NB4 (cell line): ENCODE measurements at regions not wholly inside any gene's neighbourhood (a gene's known extent, or its start where the extent isn't known, plus 50 kb on each side); places are given as distances from the start of the nearest gene placed in this dataset.

Source experiments
- MYC ChIP-seq: IDR thresholded peaks from 2 replicates; pipeline ENCODE4 v1.6.1; 2011; ENCODE audit warnings: low read depth, low read length
- POLR2A ChIP-seq: IDR thresholded peaks from 2 replicates; pipeline ENCODE4 v1.6.1; 2011; ENCODE audit warnings: mild to moderate bottlenecking; ENCODE audit not compliant: insufficient read length; ENCODE audit errors: extremely low read depth
- TF ChIP-seq, protein P1 (sequence below): IDR thresholded peaks from one replicate; pipeline ENCODE4 v1.5.1; 2012; ENCODE audit warnings: low read depth, low read length
- TF ChIP-seq, protein P2 (sequence below): IDR thresholded peaks from 2 replicates; pipeline ENCODE4 v1.6.1; 2011; ENCODE audit warnings: low read depth, low read length

DNA sequence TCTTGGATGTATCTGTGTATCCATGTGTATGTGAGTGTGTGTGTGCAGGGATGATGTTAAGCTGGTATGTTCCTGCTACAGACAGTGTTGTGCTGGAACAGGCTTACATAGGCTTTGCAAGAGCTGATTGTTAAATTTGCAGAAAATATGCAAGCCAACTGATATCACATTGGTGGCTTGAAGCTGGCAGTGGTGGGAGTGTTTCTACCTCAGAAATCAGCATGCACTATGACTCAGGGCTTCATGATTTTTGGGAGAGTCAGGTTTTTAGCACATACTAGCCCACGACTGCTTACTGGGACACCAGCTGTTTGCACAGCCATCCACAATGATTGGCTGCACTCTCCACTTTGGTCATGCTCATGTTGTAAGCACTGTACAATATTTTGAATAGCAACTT is 261.8 kb downstream of the DHX15 start:
- TF ChIP-seq POLR2A (no peak), MYC (no peak)
- TF ChIP-seq, protein P1, sequence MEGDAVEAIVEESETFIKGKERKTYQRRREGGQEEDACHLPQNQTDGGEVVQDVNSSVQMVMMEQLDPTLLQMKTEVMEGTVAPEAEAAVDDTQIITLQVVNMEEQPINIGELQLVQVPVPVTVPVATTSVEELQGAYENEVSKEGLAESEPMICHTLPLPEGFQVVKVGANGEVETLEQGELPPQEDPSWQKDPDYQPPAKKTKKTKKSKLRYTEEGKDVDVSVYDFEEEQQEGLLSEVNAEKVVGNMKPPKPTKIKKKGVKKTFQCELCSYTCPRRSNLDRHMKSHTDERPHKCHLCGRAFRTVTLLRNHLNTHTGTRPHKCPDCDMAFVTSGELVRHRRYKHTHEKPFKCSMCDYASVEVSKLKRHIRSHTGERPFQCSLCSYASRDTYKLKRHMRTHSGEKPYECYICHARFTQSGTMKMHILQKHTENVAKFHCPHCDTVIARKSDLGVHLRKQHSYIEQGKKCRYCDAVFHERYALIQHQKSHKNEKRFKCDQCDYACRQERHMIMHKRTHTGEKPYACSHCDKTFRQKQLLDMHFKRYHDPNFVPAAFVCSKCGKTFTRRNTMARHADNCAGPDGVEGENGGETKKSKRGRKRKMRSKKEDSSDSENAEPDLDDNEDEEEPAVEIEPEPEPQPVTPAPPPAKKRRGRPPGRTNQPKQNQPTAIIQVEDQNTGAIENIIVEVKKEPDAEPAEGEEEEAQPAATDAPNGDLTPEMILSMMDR, result no peak
- TF ChIP-seq, protein P2, sequence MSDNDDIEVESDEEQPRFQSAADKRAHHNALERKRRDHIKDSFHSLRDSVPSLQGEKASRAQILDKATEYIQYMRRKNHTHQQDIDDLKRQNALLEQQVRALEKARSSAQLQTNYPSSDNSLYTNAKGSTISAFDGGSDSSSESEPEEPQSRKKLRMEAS, result no peak
